Astrocyte (in vitro differentiated cells and primary cell): ENCODE measurements at regions not wholly inside any gene's neighbourhood (a gene's known extent, or its start where the extent isn't known, plus 50 kb on each side); places are given as distances from the start of the nearest gene placed in this dataset.

Source experiments
- DNase-seq: peaks from one replicate; pipeline ENCODE4 v3.0.0-alpha.2; 2010; ENCODE audit warnings: low read depth
- FAIRE-seq: peaks from 2 replicates; lab custom pipeline; 2011; peaks lifted over from hg19 to GRCh38; lab: Jason Lieb, UNC
- H2AFZ ChIP-seq: 2 replicates; pipeline ENCODE4 v1.6.0; 2012; ENCODE audit warnings: low read depth, low read length, inconsistent platforms
- H3K27ac ChIP-seq: 2 replicates; pipeline ENCODE4 v1.5.1; 2011; ENCODE audit warnings: low read depth, low read length, inconsistent platforms
- H3K27me3 ChIP-seq: 2 replicates; pipeline ENCODE4 v1.6.0; 2011; ENCODE audit warnings: low read length, inconsistent platforms; ENCODE audit not compliant: insufficient read depth
- H3K36me3 ChIP-seq: 2 replicates; pipeline ENCODE4 v1.5.1; 2011; ENCODE audit warnings: low read length, inconsistent platforms; ENCODE audit not compliant: insufficient read depth
- H3K4me1 ChIP-seq: 2 replicates; pipeline ENCODE4 v1.5.1; 2011; ENCODE audit warnings: low read length, inconsistent platforms; ENCODE audit not compliant: insufficient read depth
- H3K4me2 ChIP-seq: 2 replicates; pipeline ENCODE4 v1.6.0; 2012; ENCODE audit warnings: low read length, inconsistent platforms
- H3K4me3 ChIP-seq: 2 replicates; pipeline ENCODE4 v1.5.1; 2011; ENCODE audit warnings: low read depth, mild to moderate bottlenecking, low read length, inconsistent platforms; ENCODE audit not compliant: insufficient read depth
- H3K79me2 ChIP-seq: 2 replicates; pipeline ENCODE4 v1.6.0; 2012; ENCODE audit warnings: mild to moderate bottlenecking, low read length, inconsistent platforms; ENCODE audit not compliant: insufficient read depth
- H3K9ac ChIP-seq: 2 replicates; pipeline ENCODE4 v1.6.0; 2012; ENCODE audit warnings: mild to moderate bottlenecking, low read length, inconsistent platforms
- H3K9me3 ChIP-seq: 2 replicates; pipeline ENCODE4 v1.5.1; 2012; ENCODE audit warnings: low read depth, mild to moderate bottlenecking, low read length, inconsistent platforms; ENCODE audit not compliant: insufficient read depth
- H4K20me1 ChIP-seq: 2 replicates; pipeline ENCODE4 v1.6.0; 2012; ENCODE audit warnings: low read length, inconsistent platforms; ENCODE audit not compliant: insufficient read depth
- H3K27ac Mint-ChIP-seq: one replicate; pipeline ENCODE4 v1.8.0; 2021; ENCODE audit warnings: mild to moderate bottlenecking, mixed read lengths; ENCODE audit not compliant: unreplicated experiment
- H3K27me3 Mint-ChIP-seq: one replicate; pipeline ENCODE4 v1.8.0; 2021; ENCODE audit warnings: low read depth, mixed read lengths; ENCODE audit not compliant: unreplicated experiment
- H3K36me3 Mint-ChIP-seq: one replicate; pipeline ENCODE4 v1.8.0; 2021; ENCODE audit warnings: low read depth, mixed read lengths; ENCODE audit not compliant: unreplicated experiment
- H3K4me1 Mint-ChIP-seq: one replicate; pipeline ENCODE4 v1.8.0; 2021; ENCODE audit warnings: low read depth, mixed read lengths; ENCODE audit not compliant: unreplicated experiment
- H3K4me3 Mint-ChIP-seq: one replicate; pipeline ENCODE4 v1.8.0; 2021; ENCODE audit warnings: mild to moderate bottlenecking, moderate library complexity, mixed read lengths; ENCODE audit not compliant: unreplicated experiment
- H3K9me3 Mint-ChIP-seq: one replicate; pipeline ENCODE4 v1.8.0; 2021; ENCODE audit warnings: mild to moderate bottlenecking, mixed read lengths; ENCODE audit not compliant: unreplicated experiment
- CTCF ChIP-seq: IDR thresholded peaks from 2 replicates; pipeline ENCODE4 v1.5.1; 2011; ENCODE audit warnings: low read depth, mild to moderate bottlenecking, inconsistent platforms, low read length, moderate library complexity; ENCODE audit not compliant: insufficient read depth
- EZH2 ChIP-seq: IDR thresholded peaks from 2 replicates; pipeline ENCODE4 v1.6.1; 2012; ENCODE audit warnings: mild to moderate bottlenecking, low read length, inconsistent platforms; ENCODE audit not compliant: insufficient read depth

- Mint-ChIP-seq H3K4me1 (peaks cover 43% of the 10 kb centered on the region), H3K9me3 (peaks cover 12% of the 10 kb centered on the region), H3K4me3 (peak overlapping the region; percentile 31), H3K27ac (peak overlapping the region; percentile 94), H3K36me3 (peaks cover 2% of the 10 kb centered on the region), H3K27me3 (no peaks in the 10 kb centered on the region)
- no peaks in the 10 kb centered on the region for H3K27me3 ChIP-seq
- H3K4me2 ChIP-seq, result peak overlapping the region; percentile 82
- H3K27ac ChIP-seq, result peak overlapping the region; percentile 80
- FAIRE-seq (peak; percentile 37), DNase-seq (peak; percentile 91)
- H2AFZ ChIP-seq, result peak overlapping the region; percentile 36
- TF ChIP-seq EZH2, result no peak
- no peak for TF ChIP-seq CTCF
- peaks cover 31% of the 10 kb centered on the region for H3K4me1 ChIP-seq
- H3K36me3 ChIP-seq, result no peaks in the 10 kb centered on the region
- H3K9ac ChIP-seq, result peak overlapping the region; percentile 62
- no peak overlapping the region for H3K4me3 ChIP-seq
- H4K20me1 ChIP-seq, result no peaks in the 10 kb centered on the region
- no peaks in the 10 kb centered on the region for H3K79me2 ChIP-seq
- no peaks in the 10 kb centered on the region for H3K9me3 ChIP-seq
Measured at GRCh38 chr5:175288048-175288621, 155.8 kb downstream of the DRD1 start.

- peaks cover 2% of the 10 kb centered on the region for H3K27me3 Mint-ChIP-seq
- no peak for DNase-seq
Measured at GRCh38 chr5:175286981-175287380, 157.0 kb downstream of the DRD1 start.

More at GRCh38 chr5:175286981-175287380, 157.0 kb downstream of the DRD1 start:
- no peak overlapping the region for H3K4me2 ChIP-seq
- TF ChIP-seq CTCF (no peak), EZH2 (no peak)
- H3K36me3 Mint-ChIP-seq, result peaks cover 2% of the 10 kb centered on the region
- peaks cover 43% of the 10 kb centered on the region for H3K4me1 Mint-ChIP-seq
- H3K4me1 ChIP-seq, result peaks cover 31% of the 10 kb centered on the region
- no peaks in the 10 kb centered on the region for H4K20me1 ChIP-seq
- peak overlapping the region; percentile 98 for H3K27ac Mint-ChIP-seq
- H3K36me3 ChIP-seq, result no peaks in the 10 kb centered on the region
- no peaks in the 10 kb centered on the region for H3K79me2 ChIP-seq
- no peak overlapping the region for H3K4me3 Mint-ChIP-seq
- no peak overlapping the region for H3K9ac ChIP-seq
- H3K4me3 ChIP-seq, result no peak overlapping the region
- H3K9me3 ChIP-seq, result no peaks in the 10 kb centered on the region
- H3K27me3 ChIP-seq, result no peaks in the 10 kb centered on the region
- H3K27ac ChIP-seq, result no peak overlapping the region
- no peak for FAIRE-seq
- no peak overlapping the region for H2AFZ ChIP-seq
- peaks cover 12% of the 10 kb centered on the region for H3K9me3 Mint-ChIP-seq
